ENCODE measurements at regions not wholly inside any gene's neighbourhood (a gene's known extent, or its start where the extent isn't known, plus 50 kb on each side); places are given as distances from the start of the nearest gene placed in this dataset.

DNA sequence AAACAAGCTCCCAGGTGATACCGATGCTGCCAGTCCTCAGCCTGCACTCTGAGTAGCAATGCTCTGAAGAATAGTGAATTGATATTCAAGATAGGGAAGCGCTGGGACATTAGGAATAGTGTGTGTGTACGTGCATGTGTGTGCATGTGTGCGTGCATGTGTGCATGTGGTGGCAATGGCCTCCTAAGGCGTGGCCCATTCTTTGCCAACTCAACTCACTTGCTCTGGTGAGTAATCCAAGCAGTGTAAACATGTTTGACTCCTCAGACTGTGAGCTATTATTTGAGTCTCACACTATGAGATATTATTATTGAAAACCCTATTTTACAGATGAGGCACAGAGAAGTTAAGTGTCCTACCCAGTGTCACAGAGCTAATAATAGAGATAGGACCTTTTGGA lies 186.6 kb downstream of the RAB11FIP2 start:
- POLR2A ChIA-PET, result no interaction called here
- intact Hi-C loops (cut with micrococcal nuclease; ENCODE audit: unreplicated experiment), result loop anchor here (10.0 kb wide), 2 partner anchors 385 to 535 kb away; no protein-coding TSS in a partner anchor
- H3K4me1 ChIP-seq (ENCODE audit: insufficient read depth, low read length, poor library complexity, severe bottlenecking), result no peaks in the 10 kb centered on the region
- no peak for DNase-seq (ENCODE audit: low spot score)
- H4K20me1 ChIP-seq (ENCODE audit: insufficient read depth, low read length), result no peaks in the 10 kb centered on the region
- H3K9me3 ChIP-seq (ENCODE audit: low read length), result no peaks in the 10 kb centered on the region
- H3K4me3 ChIP-seq (ENCODE audit: low read depth, low read length, poor library complexity, severe bottlenecking), result no peak overlapping the region
- no peak overlapping the region for H3K27ac ChIP-seq (ENCODE audit: low read depth, low read length, poor library complexity, severe bottlenecking)
- TF ChIP-seq, protein P1, sequence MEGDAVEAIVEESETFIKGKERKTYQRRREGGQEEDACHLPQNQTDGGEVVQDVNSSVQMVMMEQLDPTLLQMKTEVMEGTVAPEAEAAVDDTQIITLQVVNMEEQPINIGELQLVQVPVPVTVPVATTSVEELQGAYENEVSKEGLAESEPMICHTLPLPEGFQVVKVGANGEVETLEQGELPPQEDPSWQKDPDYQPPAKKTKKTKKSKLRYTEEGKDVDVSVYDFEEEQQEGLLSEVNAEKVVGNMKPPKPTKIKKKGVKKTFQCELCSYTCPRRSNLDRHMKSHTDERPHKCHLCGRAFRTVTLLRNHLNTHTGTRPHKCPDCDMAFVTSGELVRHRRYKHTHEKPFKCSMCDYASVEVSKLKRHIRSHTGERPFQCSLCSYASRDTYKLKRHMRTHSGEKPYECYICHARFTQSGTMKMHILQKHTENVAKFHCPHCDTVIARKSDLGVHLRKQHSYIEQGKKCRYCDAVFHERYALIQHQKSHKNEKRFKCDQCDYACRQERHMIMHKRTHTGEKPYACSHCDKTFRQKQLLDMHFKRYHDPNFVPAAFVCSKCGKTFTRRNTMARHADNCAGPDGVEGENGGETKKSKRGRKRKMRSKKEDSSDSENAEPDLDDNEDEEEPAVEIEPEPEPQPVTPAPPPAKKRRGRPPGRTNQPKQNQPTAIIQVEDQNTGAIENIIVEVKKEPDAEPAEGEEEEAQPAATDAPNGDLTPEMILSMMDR (conservative IDR thresholded peaks at IDR 0.05; ENCODE audit: low read length), result no peak
- TF ChIP-seq EZH2phosphoT487 (IDR thresholded peaks at IDR 0.05; ENCODE audit: borderline replicate concordance, low read depth, low read length), result no peak
- CTCF ChIA-PET (ENCODE audit: unreplicated experiment), result no interaction called here
- H2AFZ ChIP-seq (ENCODE audit: low read length), result no peak overlapping the region
- no peak overlapping the region for H3K4me2 ChIP-seq (ENCODE audit: low read length)
- H3K36me3 ChIP-seq (ENCODE audit: insufficient read depth, low read length), result no peaks in the 10 kb centered on the region
- no TSS peak for BruUV-seq (replicated peaks)
- no peaks in the 10 kb centered on the region for H3K79me2 ChIP-seq (ENCODE audit: insufficient read depth, low read depth, low read length)
- no peaks in the 10 kb centered on the region for H3K9me2 ChIP-seq (ENCODE audit: insufficient read depth, low read length)

DNA sequence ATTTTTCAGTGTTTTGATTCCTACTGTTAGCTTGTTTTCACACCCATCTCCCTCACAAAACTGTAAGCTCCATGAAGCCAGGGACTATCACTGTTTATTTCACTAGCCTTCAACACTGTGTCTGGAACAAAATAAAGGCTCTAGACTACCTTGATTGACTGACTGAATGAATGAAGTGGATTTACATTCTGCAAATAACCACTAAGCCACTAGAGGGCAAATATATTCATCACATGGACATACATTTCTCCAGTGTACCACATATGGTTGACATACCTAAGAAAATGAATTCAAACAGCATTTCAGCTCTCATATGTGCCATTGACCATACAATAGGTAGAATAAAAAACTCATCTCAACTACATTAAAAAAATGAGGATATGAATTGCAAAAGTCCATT lies 185.9 kb downstream of the RAB11FIP2 start:
- no peak for TF ChIP-seq EZH2phosphoT487 (IDR thresholded peaks at IDR 0.05; ENCODE audit: borderline replicate concordance, low read depth, low read length)
- TF ChIP-seq, protein P1 (conservative IDR thresholded peaks at IDR 0.05; ENCODE audit: low read length), result peak; percentile 73
- Histone ChIP-seq H4K20me1 (ENCODE audit: insufficient read depth, low read length) (no peaks in the 10 kb centered on the region), H3K79me2 (ENCODE audit: insufficient read depth, low read depth, low read length) (no peaks in the 10 kb centered on the region), H3K4me2 (ENCODE audit: low read length) (no peak overlapping the region), H3K27ac (ENCODE audit: low read depth, low read length, poor library complexity, severe bottlenecking) (no peak overlapping the region), H3K9me3 (ENCODE audit: low read length) (no peaks in the 10 kb centered on the region), H3K36me3 (ENCODE audit: insufficient read depth, low read length) (no peaks in the 10 kb centered on the region), H3K4me1 (ENCODE audit: insufficient read depth, low read length, poor library complexity, severe bottlenecking) (no peaks in the 10 kb centered on the region), H3K9me2 (ENCODE audit: insufficient read depth, low read length) (no peaks in the 10 kb centered on the region), H2AFZ (ENCODE audit: low read length) (no peak overlapping the region), H3K4me3 (ENCODE audit: low read depth, low read length, poor library complexity, severe bottlenecking) (no peak overlapping the region)
- BruUV-seq (replicated peaks), result no TSS peak
- ChIA-PET CTCF (ENCODE audit: unreplicated experiment) (no interaction called here), POLR2A (no interaction called here)
- DNase-seq (ENCODE audit: low spot score), result peak; percentile 11
- intact Hi-C loops (cut with micrococcal nuclease; ENCODE audit: unreplicated experiment), result loop anchor here (10.0 kb wide), 2 partner anchors 384 to 534 kb away; no protein-coding TSS in a partner anchor

DNA sequence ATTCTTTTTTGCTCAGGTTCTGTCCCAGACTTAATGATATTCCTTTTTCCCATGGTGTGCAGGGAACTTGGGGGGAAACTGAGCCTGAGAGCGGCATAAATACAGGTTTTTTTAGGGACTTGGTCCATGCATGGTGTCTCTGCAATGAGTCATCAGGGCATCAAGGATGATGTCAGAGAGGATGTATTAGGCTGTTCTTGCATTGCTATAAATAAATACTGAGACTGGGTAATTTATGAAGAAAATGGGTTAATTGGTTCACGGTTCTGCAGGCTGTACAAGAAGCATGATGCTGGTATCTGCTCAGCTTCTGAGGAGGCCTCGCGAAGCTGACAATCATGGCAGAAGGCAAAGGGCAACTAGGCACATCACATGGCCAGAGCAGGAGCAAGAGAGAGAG lies 185.4 kb downstream of the RAB11FIP2 start:
- intact Hi-C loops (cut with micrococcal nuclease; ENCODE audit: unreplicated experiment), result loop anchor here (10.0 kb wide), 2 partner anchors 383 to 533 kb away; no protein-coding TSS in a partner anchor
- BruUV-seq (replicated peaks), result no TSS peak

More for the DNA sequence above, 185.4 kb downstream of the RAB11FIP2 start:
- H3K27ac ChIP-seq (ENCODE audit: low read depth, low read length, poor library complexity, severe bottlenecking), result no peak overlapping the region
- CTCF ChIA-PET (ENCODE audit: unreplicated experiment), result no interaction called here
- H4K20me1 ChIP-seq (ENCODE audit: insufficient read depth, low read length), result no peaks in the 10 kb centered on the region
- no peaks in the 10 kb centered on the region for H3K9me2 ChIP-seq (ENCODE audit: insufficient read depth, low read length)
- H3K9me3 ChIP-seq (ENCODE audit: low read length), result no peaks in the 10 kb centered on the region
- H3K4me2 ChIP-seq (ENCODE audit: low read length), result no peak overlapping the region
- H3K4me1 ChIP-seq (ENCODE audit: insufficient read depth, low read length, poor library complexity, severe bottlenecking), result no peaks in the 10 kb centered on the region
- no peak overlapping the region for H3K4me3 ChIP-seq (ENCODE audit: low read depth, low read length, poor library complexity, severe bottlenecking)
- TF ChIP-seq EZH2phosphoT487 (IDR thresholded peaks at IDR 0.05; ENCODE audit: borderline replicate concordance, low read depth, low read length), result no peak
- TF ChIP-seq, protein P1 (conservative IDR thresholded peaks at IDR 0.05; ENCODE audit: low read length), result no peak
- POLR2A ChIA-PET, result no interaction called here
- DNase-seq (ENCODE audit: low spot score), result no peak
- H3K36me3 ChIP-seq (ENCODE audit: insufficient read depth, low read length), result no peaks in the 10 kb centered on the region
- H3K79me2 ChIP-seq (ENCODE audit: insufficient read depth, low read depth, low read length), result no peaks in the 10 kb centered on the region
- no peak overlapping the region for H2AFZ ChIP-seq (ENCODE audit: low read length)
